Globus pallidus (tissue), 1 donor: ENCODE measurements at regions not wholly inside any gene's neighbourhood (a gene's known extent, or its start where the extent isn't known, plus 50 kb on each side); places are given as distances from the start of the nearest gene placed in this dataset.

ENCODE experiments used
- DNase-seq: peaks from one replicate; pipeline ENCODE4 v3.0.0-alpha.2; 2015; ENCODE audit warnings: low spot score

DNA sequence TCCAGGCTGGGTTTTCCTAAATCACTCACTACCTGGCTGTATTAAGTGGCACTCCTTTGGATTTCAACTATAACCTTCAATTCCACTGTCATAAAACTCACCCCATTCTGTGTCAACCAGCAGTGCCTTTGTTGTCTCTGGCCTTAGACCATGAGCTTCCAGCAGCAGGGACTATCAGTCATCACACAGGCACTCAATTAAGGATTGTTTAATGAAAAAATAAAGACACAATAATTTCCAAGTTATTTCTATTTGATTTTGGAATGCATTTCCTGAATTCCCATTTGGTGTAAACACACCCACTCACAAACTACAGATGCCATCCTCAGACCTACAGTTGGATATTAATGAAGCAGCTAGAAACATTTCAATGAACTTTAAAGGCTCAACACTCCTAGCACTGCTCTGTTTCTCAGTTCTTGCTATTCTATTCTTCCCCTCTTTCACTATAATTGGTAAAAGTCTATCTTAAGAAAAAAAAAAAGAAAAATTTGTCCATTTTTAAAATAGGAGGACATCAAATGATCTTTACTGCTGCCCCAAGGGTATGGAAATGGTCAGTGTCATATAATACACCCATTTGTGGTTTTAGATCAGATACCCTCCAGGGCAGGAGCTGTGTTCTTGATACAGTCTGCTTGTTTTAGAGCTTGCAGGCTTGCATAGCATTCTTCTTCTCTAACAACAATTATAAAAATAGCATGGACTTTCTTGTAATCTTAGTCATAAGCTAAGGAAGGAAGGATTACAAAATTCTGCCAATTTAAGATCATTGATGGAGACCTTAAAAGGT lies 156.4 kb downstream of the PTGER3 start:
- DNase-seq = no peak

DNA sequence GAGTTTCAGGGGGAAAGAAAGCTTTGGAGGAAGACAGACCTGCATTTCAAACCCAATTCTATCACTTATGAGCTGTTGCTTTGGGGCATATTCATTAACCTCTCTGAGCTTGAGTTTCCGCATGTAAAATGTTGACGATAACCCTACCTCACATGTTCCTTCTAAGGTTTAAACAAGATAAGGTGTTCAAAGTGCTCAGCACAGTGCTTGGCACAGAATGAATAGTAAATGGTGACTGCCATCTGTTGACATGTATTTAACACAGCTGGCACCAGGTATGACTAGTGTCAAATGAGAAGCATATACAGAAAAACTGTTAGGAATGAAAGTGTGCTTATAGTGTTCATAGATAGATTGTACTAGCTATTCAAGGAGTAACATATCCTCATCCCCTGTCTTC lies 155.5 kb downstream of the PTGER3 start:
- DNase-seq = no peak

DNA sequence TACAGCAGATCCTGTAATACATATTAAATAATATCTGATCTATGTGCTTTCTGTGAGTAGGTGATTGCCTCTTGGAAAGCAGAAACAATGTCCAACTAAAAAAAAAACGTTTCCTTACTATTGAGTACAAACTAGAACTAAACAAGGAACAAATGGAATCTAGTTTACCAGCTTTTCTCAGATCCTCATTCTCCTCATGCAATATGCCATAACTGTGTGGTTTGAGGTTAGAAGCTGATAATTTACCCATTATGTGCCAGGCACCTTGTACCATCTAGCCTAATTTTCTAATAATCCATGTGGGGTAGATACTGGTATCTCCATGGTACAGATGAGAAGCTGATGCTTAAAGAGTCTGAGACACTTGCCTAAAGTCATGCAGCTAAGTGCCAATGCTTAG lies 154.7 kb downstream of the PTGER3 start:
- no peak for DNase-seq

DNA sequence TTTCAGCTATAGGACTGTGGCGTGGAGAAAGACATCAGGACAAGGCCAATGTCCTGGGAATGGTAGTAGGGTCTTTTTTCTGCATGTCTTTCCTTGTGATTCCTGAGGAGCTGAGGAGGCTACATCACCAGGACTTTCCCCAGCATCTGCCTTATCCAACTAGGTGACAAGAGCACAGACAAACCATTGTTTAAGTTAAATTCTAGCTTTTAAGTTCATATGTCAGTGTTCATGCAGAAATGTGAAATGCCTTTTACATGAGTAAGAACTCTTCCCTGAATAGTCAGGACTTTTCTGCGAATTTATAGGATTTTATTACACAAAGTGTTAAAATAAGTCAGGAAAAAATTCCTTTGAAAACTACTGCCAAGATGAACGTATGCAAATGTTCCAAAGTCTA lies 154.2 kb downstream of the PTGER3 start:
- DNase-seq = no peak

DNA sequence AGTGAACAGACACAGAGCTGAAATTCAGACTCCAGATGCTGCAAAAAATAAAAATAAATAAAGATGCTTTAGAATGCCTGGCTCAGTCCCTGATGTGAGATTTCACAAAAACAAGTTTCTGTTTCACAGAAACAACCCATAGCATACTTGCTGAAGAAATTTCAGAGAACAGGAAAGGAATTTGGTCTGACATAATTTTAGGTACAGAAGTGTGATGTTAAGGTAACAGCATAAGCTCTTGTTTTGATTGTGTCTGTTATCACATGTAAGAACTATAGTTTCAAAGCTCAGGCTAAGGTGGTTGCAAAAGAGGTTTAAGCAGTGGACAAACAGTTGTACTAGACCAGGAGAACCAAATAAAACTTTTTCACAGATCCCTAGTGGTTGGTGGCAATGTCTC lies 152.1 kb downstream of the PTGER3 start:
- DNase-seq = no peak

DNA sequence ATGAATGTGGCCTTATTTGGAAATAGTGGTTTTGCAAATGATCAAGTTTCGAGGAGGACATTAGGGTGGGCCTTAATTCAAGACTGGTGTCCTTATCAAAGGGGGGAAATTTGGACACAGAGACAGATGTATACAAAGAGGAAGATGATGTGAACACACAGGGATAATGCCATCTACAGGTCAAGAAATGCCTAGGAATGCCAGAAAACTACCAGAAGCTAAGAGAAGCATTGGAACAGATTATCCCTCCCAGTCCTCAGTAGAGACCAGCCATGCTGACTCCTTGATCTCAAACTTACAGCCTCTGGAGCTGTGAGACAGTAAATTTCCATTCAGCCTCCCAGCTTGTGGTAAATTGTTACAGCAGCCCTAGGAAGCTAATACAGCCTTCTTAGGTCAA lies 151.4 kb downstream of the PTGER3 start:
- DNase-seq = no peak

DNA sequence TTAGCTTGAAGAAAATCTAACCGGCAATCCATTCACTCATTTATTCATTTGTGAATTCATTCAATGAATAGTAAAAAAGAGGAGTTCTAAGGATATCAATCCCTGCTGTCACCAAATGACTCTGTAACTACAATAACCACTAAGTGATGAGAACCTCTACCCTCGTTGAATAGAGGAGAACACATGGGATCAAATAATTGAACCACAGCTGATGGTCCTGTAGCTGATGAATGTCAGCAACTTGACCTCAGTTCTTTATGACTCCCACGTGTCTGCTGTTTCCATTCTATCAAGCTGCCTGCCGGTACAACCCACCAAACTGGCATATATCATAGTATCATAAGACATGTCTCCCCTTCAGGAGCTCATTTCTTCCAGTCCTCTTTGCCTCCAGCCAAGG lies 150.3 kb downstream of the PTGER3 start:
- DNase-seq = no peak

DNA sequence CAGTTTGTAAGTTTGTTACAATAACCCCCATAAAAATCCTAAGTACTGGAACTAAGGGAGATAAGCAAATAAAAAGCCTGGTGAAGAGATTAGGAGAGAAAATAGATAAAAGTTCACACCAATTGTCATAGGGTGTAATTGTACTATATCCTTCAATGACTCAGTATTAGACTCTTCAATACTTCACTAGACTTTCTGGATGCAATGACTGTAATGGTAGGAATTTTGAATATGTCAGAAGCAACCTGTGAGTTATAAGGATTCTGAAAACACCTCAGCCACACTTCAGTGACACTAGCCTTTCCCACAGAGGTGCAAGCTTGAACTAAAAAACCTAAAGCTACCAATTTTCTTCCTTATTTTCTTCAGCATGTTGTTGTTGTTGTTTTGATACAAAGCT lies 147.9 kb downstream of the PTGER3 start:
- DNase-seq = no peak

DNA sequence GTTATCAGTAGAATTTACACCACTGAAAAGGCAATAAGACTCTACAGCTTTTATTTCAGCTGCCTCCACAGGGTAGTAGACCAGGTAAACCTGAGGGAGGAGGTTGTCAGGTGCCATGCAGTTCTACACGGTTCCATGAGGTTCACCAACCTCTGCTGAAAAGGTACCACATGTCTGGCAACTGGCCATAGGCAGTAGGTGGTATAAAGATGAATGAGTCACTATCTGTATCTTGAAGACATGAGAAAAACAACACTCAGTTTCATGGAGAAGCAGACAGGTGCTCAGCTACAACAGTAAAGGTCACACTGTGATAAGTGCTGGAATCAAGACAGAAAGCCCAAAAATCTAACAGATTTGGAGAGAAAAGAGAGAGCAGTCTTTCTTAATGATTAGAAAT lies 145.4 kb downstream of the PTGER3 start:
- DNase-seq = no peak

DNA sequence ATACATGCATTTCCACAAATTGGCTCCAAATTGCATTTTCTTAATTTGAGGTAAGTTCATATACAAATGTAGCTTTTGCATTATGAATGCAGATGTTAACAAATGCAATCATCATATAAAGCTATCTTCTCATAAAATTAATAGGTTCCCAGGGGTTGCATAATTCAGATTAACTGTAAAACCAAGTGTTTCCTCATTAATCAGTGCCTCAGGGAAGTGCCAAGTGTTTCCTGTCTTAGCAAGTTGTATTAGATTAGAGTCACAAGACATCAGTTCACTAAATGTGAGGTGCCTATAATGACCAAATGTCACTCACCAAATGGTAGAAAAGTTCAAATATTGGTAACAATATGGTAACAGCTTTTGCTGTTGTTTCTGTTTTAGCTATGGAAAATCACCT lies 140.8 kb downstream of the PTGER3 start:
- DNase-seq = no peak

DNA sequence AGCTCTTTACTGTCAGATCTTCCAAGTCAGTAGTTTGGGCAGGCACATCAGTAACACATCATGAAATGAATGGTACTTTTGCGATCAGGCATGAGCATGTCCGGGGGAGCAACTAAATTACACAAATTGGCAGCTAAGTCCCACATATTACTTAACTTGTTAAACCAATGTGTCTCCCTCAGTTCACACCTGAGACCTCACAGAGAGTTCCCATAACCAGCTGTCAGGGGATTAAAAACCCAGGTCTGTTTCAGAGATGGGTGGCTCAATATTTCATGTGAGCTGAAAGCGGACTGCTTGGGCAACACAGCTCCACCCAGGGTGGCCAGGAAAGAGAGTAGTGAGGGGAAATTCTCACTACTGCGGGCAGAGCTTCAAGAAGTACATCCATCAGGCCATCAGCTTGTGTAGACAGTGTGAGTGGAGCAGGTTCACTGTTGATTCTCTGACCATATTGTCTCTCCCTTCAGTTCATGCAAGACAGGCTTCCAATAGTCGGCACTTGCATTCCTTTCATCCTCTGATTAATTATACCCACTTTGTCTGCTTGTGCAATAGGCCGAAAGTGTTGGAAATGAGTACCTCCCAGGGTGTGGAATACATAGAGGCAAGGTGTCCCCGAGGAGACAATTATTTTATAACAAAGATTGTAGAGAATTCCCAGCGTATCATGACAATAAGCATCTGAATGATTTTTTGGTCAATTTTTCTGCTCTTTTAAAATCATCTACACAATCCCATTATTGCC lies 139.9 kb downstream of the PTGER3 start:
- DNase-seq = no peak

DNA sequence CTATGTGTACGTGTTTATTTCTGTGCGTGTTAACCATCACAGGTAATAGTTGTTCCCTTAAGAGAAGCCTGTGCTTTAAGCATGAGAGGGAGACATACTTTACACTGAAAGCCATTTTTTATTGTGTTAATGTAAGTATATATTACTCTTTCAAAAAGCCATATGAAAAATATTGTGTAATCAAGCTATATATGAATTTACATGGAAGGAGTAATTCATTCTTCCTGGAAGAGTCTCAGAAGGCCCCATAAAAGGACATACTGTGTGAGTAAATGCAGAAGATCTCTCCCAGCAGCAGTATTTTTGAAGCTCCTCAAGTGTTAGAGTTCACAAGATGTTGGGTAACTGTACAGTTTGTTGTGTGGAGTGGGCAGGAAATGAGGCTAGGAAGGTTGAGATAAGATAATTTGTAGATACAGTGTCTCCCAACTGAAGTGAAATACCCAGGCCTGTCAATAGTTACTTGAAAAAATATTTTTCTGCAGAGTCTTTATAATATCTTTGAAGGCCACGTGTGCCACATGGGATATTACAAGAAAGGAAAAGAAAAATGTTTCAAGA lies 138.3 kb downstream of the PTGER3 start:
- no peak for DNase-seq

DNA sequence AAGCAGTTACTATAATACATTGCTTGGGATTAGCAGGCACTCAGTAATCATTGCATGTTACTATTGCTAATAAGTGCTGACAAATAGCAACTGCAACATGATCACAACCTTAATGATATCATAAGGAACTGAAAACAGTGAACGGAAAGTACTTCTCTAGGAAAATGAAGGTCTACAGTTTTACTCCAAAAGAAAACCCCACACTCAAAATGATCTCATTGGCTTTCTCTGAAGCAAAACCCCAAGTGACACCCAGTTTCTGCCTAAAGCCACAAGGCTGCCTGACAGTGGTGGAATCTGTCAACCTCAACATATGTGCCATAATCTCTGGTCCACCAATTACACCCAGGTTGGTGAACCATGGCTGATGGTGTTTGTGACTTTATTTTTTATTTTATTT lies 137.6 kb downstream of the PTGER3 start:
- DNase-seq = no peak

DNA sequence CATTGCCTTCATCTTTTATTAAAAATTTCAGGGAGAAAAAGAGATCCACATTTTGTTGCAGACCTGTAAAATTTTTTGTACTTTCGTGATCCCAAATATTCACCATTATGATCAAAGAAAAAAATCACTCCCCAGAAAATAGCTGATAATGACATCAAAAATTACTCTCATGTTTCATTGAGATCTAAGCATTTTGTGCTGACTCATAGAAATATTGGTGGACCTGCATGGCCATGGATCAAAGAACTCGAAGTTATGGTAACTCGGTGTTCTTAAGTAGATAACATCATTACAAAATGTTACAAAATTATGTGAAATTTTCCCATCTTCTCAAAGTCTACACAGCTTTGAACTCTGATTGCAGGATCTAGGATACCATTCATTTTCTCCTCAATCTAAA lies 135.8 kb downstream of the PTGER3 start:
- DNase-seq = no peak

DNA sequence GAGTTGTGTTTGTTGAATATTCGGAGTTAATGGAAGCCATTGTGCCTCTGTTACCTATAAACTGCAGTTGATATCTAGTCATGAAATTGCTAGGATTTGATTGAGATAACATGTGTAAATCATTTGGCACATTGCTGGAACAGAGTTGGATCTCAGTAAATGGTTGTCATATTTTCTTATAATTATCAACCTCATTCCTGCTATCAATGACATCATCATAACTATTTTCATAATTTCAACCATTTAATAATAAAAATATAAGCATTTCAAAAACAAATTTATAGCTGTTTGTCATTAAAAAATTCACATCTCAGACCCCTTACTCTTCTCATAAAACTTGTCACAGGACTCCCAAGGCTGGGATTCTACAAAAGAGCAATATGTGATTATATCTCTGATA lies 133.4 kb downstream of the PTGER3 start:
- no peak for DNase-seq

DNA sequence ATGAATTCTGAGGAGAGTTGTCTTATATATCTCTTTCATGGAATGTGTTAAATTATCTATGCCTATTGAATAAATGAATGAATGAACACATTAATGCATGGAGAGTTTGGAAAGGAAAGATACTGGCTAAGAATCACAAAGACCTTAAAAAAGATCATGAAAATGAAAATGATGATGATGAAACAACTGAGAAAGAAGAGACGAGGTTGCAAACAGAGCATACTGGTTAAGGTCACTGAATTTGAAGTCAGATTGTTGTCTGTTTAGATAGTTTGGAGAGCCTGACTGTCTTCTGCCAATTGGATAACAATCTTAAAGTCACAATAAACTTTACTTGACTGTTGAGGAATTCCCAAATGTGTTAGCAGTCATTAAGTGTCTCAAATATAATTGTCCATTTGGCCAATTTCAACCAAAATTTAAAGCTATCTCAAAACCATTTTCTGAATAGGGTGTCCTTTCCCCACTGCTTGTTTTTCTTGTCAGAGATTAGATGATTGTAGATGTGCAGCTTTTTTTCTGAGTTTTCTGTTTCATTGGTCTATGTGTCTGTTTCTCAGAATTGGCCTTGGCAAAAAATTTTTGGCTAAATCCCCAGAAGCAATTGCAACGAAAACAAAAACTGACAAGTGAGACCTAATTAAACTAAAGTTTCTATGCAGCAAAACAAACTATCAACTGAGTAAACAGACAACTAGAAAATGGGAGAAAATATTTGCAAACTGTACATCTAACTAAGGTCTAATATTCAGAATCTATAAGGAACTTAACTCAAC lies 132.2 kb downstream of the PTGER3 start:
- DNase-seq = no peak

DNA sequence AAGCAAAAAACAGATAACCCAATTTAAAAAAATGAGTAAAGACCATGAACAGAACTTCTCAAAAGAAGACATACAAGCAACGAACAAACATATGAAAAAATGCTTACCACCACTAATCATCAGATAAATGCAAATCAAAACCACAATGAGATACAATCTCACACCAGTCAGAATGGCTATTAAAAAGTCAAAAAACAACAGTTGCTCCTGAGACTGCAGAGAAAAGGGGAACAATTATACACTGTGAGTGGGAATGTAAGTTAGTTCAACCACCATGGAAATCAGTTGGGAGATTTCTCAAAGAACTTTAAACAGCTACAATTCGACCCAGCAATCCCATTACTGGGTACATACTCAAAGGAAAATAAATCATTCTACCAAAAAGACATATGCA lies 131.6 kb downstream of the PTGER3 start:
- DNase-seq = no peak

DNA sequence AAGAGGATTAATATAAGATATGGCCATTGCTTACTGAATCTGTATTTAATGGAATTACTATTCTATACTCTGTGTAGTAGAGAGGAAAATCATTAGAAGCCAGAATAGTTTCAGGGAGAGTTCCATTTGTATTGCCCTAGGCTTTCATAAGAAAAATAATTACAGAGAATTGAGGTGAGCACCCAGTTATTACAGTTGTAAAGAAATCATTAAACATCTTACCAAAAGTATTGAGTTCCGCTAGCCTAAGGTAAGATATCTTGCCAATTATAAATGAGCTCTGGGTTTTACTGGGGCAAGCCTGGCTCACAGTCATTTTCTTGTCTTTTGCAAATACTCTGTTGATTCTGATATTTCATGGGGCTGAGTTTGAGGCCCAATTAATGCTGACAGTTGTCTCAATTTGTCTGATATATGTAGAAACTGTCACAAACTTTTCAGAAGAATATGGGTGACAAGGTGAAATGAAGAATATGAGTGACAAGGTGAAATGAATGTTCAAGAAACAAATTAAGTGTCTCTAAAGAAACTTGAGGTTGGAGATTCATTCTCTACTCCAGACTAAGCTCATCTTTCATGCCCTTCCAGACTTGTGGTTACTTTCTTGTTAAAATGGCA lies 127.8 kb downstream of the PTGER3 start:
- no peak for DNase-seq
